Natural killer cell treated with Interleukin-12 subunit alpha and Interleukin-12 subunit beta and Interleukin-15 and Interleukin-18, amount 100 ng/mL, for 72 hours (primary cell): ENCODE measurements at regions not wholly inside any gene's neighbourhood (a gene's known extent, or its start where the extent isn't known, plus 50 kb on each side); places are given as distances from the start of the nearest gene placed in this dataset.

Experiments used
- ATAC-seq, 2 donors: fragments of 150-1000 bp; cut with Tn5 transposase in 1 of 2; sonication (Bioruptor Pico), chemical (Tn5 transposase) in 1 of 2; 2 replicates each; pipeline ENCODE4 v1.10.0; 2021
- DNase-seq: peaks from one replicate; pipeline ENCODE4 v3.0.0; 2022; ENCODE audit warnings: low spot score
- H3K27ac Mint-ChIP-seq, 2 donors: 1 replicate in 1 of 2; 2 replicates in 1 of 2; pipeline ENCODE4 v1.8.0; 2022; ENCODE audit warnings: mixed read lengths in 2 of 2, mild to moderate bottlenecking in 1 of 2, moderate library complexity in 1 of 2
- H3K27me3 Mint-ChIP-seq, 2 donors: 1 replicate in 1 of 2; 2 replicates in 1 of 2; pipeline ENCODE4 v1.8.0; 2022; ENCODE audit warnings: mixed read lengths in 2 of 2
- H3K36me3 Mint-ChIP-seq: one replicate; pipeline ENCODE4 v1.8.0; 2022; ENCODE audit warnings: mixed read lengths
- H3K4me1 Mint-ChIP-seq, 2 donors: 1 replicate in 1 of 2; 2 replicates in 1 of 2; pipeline ENCODE4 v1.8.0; 2022; ENCODE audit warnings: low read depth in 2 of 2, mixed read lengths in 2 of 2, mild to moderate bottlenecking in 1 of 2
- H3K4me3 Mint-ChIP-seq: one replicate; pipeline ENCODE4 v1.8.0; 2022; ENCODE audit warnings: mixed read lengths
- H3K9me3 Mint-ChIP-seq: 2 replicates; pipeline ENCODE4 v1.8.0; 2022; ENCODE audit warnings: mixed read lengths

GRCh38 chr12:92585115-92585727 is 117.6 kb upstream of the PLEKHG7 start:
- H3K4me3 Mint-ChIP-seq = no peak overlapping the region
- peaks cover 0 to 2% of the 10 kb centered on the region in 2 donors for H3K27me3 Mint-ChIP-seq
- DNase-seq (no peak), ATAC-seq (no peak)
- H3K27ac Mint-ChIP-seq = peak overlapping the region in 1 of 2 donors; percentile 1
- no peaks in the 10 kb centered on the region for H3K36me3 Mint-ChIP-seq
- H3K4me1 Mint-ChIP-seq = peaks cover 0 to 5% of the 10 kb centered on the region in 2 donors
- peaks cover 11% of the 10 kb centered on the region for H3K9me3 Mint-ChIP-seq

DNA sequence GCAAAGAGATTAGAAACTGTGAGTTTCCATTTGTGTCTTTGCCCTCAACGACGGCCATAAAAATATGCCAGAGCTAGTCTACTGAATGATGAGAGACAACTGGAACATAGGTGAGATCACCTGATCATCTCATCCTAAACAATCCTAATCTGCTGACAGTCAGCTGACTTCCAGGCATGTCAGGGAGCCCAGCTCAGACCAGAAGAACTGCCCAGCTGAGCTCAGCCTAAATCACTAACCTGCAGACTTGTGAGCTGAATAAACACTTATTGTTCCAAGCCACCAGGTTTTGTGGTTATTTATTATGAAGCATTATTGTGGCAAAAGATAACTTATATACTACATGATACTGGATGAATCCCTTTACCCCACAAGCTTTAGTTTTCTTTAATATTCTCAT is 118.9 kb upstream of the PLEKHG7 start:
- H3K27me3 Mint-ChIP-seq = peaks cover 0 to 2% of the 10 kb centered on the region in 2 donors
- no peak overlapping the region for H3K27ac Mint-ChIP-seq

GRCh38 chr12:92582893-92583292 is 119.9 kb upstream of the PLEKHG7 start:
- Mint-ChIP-seq H3K9me3 (peaks cover 11% of the 10 kb centered on the region), H3K27ac (no peak overlapping the region), H3K4me1 (no peaks in the 10 kb centered on the region), H3K36me3 (no peaks in the 10 kb centered on the region), H3K27me3 (peaks cover 0 to 2% of the 10 kb centered on the region in 2 donors), H3K4me3 (no peak overlapping the region)
- ATAC-seq (no peak), DNase-seq (no peak)

More for the DNA sequence above, 118.9 kb upstream of the PLEKHG7 start:
- no peak overlapping the region for H3K4me3 Mint-ChIP-seq
- H3K9me3 Mint-ChIP-seq = peaks cover 11% of the 10 kb centered on the region
- ATAC-seq (no peak), DNase-seq (no peak)
- no peaks in the 10 kb centered on the region for H3K4me1 Mint-ChIP-seq
- H3K36me3 Mint-ChIP-seq = no peaks in the 10 kb centered on the region

DNA sequence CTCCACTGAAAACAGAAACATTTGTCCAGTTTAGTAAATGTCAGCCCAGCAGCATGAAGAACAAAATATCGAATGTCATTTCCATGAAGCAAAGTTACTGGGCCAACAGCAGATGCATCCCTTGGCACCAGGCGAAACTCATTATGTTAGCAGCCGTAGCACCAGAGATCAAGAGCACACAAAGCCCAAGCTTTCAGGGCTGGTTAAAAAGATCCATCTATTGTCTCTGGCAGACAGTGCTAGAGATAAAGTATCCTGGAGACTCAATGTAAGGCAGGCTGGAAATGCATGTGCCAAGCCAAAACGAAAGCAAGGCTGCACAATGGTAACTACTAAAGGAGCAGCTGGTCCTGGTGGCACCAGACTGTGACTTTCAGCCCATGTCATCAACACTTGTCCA is 120.3 kb upstream of the PLEKHG7 start:
- no peak overlapping the region for H3K4me3 Mint-ChIP-seq

DNA sequence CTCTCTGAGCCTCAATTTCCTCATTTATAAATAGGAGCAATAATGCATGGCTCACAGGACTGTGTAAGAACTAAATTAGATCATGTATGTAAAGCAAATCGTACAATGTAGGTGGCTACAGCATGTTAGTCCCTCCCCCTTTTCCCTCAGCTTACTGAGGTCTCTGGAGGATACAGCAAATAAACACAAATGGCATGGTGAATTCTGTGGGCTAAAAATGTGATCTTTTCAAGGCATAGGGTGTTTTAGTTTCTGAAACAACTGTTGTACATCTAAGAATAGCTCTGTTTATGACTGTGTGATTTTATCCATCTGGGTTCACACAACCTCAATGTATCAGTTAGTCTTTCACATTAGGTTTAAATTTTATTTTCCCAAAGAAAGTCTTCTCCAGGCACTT is 121.2 kb upstream of the PLEKHG7 start:
- Mint-ChIP-seq H3K4me1 (no peaks in the 10 kb centered on the region), H3K4me3 (no peak overlapping the region), H3K9me3 (peaks cover 11% of the 10 kb centered on the region), H3K27ac (no peak overlapping the region), H3K36me3 (no peaks in the 10 kb centered on the region), H3K27me3 (peaks cover 0 to 2% of the 10 kb centered on the region in 2 donors)
- ATAC-seq (no peak), DNase-seq (no peak)

More for the DNA sequence above, 120.3 kb upstream of the PLEKHG7 start:
- H3K4me1 Mint-ChIP-seq = no peaks in the 10 kb centered on the region
- peaks cover 0 to 2% of the 10 kb centered on the region in 2 donors for H3K27me3 Mint-ChIP-seq
- ATAC-seq (no peak), DNase-seq (no peak)
- H3K27ac Mint-ChIP-seq = no peak overlapping the region
- peaks cover 11% of the 10 kb centered on the region for H3K9me3 Mint-ChIP-seq
- H3K36me3 Mint-ChIP-seq = no peaks in the 10 kb centered on the region

DNA sequence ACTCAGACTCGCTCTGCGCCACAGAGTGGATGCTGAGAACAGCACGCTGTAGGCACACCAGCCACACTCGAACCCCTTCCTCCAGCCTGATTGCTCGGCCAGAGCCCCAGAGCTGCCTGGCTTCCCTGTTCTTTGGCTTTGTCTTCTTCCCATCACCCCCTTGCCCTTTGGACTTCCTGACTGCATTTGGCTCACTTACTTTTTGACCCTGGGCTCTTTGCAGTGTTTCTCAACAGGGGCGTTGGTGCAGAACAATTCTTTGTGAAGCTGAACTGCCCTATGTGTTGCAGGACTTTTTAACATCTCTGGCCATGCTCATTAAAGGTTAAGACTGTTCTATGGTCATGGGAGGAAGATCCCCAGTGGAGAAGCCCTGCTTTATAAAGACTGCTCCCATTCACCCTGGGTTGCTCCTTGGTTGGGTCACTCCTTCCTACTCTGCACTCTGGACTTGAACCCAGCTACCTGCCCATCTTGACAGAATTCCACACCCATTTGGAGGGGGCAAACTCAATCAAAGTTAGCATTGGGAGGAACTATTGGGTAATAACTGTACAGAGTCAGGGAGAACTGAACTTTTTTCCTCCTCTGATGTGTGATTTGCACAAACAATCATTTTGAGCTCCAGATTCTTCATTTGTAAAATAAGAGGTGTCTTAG is 127.7 kb upstream of the PLEKHG7 start:
- Mint-ChIP-seq H3K9me3 (no peaks in the 10 kb centered on the region), H3K4me3 (no peak overlapping the region), H3K4me1 (no peaks in the 10 kb centered on the region), H3K36me3 (no peaks in the 10 kb centered on the region), H3K27me3 (no peaks in the 10 kb centered on the region), H3K27ac (no peak overlapping the region)
- DNase-seq (no peak), ATAC-seq (no peak)

DNA sequence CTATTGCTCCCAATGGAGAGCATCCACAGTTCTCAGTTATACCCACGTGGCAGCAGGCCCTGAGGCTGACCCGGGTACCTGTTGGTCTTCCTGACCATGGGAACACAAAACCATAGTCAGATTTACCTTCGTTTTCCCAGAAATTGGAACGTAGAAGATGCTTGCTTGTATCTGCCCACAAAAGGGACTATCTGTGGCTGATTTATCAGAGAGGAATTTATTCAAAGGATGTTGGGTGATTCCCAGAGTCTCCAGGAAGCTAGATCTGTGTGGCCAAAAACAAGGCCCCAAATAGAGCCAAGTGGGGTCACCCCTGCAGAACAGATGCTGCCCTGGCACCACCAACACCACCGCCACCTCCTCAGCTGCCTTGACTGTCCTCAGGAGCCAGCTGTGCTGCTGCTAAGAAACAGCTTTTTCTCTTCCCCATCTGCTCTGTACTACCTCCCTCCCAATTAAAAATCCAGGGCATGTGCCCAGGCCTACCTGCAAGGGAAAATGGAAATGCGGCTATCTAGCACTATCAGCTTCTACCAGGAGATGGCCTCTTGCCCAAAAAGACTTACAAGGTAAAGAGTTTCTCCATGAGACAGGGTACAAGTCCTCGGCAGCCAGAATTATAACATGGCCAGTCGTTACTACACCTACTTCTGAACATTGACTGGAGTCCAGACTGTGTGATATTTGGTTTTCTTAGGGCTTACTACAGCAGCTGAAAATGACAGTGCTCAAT is 128.6 kb upstream of the PLEKHG7 start:
- no peak for DNase-seq
- Mint-ChIP-seq H3K9me3 (no peaks in the 10 kb centered on the region), H3K36me3 (no peaks in the 10 kb centered on the region), H3K4me1 (no peaks in the 10 kb centered on the region), H3K27me3 (no peaks in the 10 kb centered on the region), H3K4me3 (no peak overlapping the region), H3K27ac (no peak overlapping the region)
- peak in 1 of 2 donors; percentile 24 for ATAC-seq

DNA sequence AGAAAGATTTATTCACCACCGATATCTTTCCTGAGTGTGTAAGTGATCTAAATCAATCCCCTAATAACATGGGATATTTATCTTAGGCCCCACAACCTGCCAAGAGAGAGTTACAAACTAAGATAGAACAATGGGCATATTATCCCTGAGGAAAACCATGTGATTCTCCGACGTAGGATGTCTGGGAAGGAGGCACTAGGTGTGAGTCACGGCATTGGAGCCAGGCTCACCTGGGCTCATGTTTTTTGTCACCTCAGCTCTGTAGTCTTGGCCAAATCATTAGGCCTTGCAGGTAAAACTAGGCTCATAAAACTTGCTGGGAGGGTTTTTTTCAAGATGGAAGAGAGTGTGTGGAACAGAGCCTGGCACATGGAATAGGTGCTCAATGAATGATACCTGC is 129.7 kb upstream of the PLEKHG7 start:
- Mint-ChIP-seq H3K27me3 (no peaks in the 10 kb centered on the region), H3K27ac (peak overlapping the region in 1 of 2 donors; percentile 40), H3K4me1 (no peaks in the 10 kb centered on the region), H3K4me3 (no peak overlapping the region), H3K36me3 (no peaks in the 10 kb centered on the region), H3K9me3 (no peaks in the 10 kb centered on the region)
- no peak for DNase-seq
- no peak for ATAC-seq

GRCh38 chr12:92571844-92572543 is 130.8 kb upstream of the PLEKHG7 start:
- H3K4me1 Mint-ChIP-seq = peaks cover 4 to 7% of the 10 kb centered on the region in 2 donors

GRCh38 chr12:92571169-92571568 is 131.6 kb upstream of the PLEKHG7 start:
- H3K4me3 Mint-ChIP-seq = no peak overlapping the region

More at GRCh38 chr12:92571844-92572543, 130.8 kb upstream of the PLEKHG7 start:
- Mint-ChIP-seq H3K4me3 (no peak overlapping the region), H3K36me3 (no peaks in the 10 kb centered on the region), H3K27me3 (no peaks in the 10 kb centered on the region), H3K27ac (peak overlapping the region in 1 of 2 donors; percentile 40), H3K9me3 (no peaks in the 10 kb centered on the region)
- ATAC-seq (no peak), DNase-seq (no peak)

GRCh38 chr12:92570056-92570753 is 132.6 kb upstream of the PLEKHG7 start:
- Mint-ChIP-seq H3K36me3 (peaks cover 5% of the 10 kb centered on the region), H3K27ac (no peak overlapping the region), H3K4me1 (peaks cover 12 to 16% of the 10 kb centered on the region in 2 donors), H3K4me3 (no peak overlapping the region), H3K9me3 (no peaks in the 10 kb centered on the region), H3K27me3 (no peaks in the 10 kb centered on the region)
- DNase-seq (no peak), ATAC-seq (peak; percentile 60 to 70)

More at GRCh38 chr12:92571169-92571568, 131.6 kb upstream of the PLEKHG7 start:
- peak overlapping the region in 1 of 2 donors; percentile 0 for H3K27ac Mint-ChIP-seq
- H3K4me1 Mint-ChIP-seq = peaks cover 12 to 13% of the 10 kb centered on the region in 2 donors
- ATAC-seq = no peak
- no peaks in the 10 kb centered on the region for H3K36me3 Mint-ChIP-seq
- no peaks in the 10 kb centered on the region for H3K9me3 Mint-ChIP-seq
- no peak for DNase-seq
- no peaks in the 10 kb centered on the region for H3K27me3 Mint-ChIP-seq

- no peaks in the 10 kb centered on the region for H3K9me3 Mint-ChIP-seq
- no peaks in the 10 kb centered on the region for H3K27me3 Mint-ChIP-seq
- no peak overlapping the region for H3K27ac Mint-ChIP-seq
- H3K36me3 Mint-ChIP-seq = peaks cover 6% of the 10 kb centered on the region
- H3K4me1 Mint-ChIP-seq = peaks cover 12 to 24% of the 10 kb centered on the region in 2 donors
- no peak overlapping the region for H3K4me3 Mint-ChIP-seq
- ATAC-seq (no peak), DNase-seq (no peak)
These were observed 134.1 kb upstream of the PLEKHG7 start for GRCh38 chr12:92568691-92569090.

DNA sequence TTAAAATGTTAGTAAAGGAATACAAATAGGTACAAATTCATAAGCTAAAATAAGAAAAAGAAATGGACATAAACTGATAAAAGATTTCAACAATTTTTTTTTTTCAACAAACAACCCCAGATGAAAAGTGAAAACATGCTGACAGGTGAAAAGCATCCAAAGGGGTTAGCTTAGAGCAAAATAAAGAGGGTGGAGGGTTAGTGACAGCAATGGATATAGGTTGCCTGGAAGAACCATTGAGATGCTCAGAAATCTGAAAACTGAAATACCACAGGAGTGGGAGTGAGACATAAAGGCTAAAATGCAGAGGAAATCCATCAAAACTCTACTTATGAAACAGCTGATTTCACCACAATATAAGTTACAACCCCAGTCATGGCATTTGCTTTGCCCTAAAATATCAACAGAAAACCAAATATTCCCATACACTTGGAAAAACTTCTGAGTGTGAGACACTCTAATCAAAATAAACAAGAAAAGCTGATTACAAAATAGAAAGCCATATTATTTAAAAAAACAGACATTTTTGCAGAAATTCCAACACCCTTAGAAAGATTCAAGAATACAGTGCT is 136.3 kb upstream of the PLEKHG7 start:
- peaks cover 15 to 30% of the 10 kb centered on the region in 2 donors for H3K4me1 Mint-ChIP-seq
- DNase-seq = no peak
- H3K4me3 Mint-ChIP-seq = no peak overlapping the region
- peak in 1 of 2 donors; percentile 27 for ATAC-seq
- no peaks in the 10 kb centered on the region for H3K27me3 Mint-ChIP-seq
- peak overlapping the region in 1 of 2 donors; percentile 7 for H3K27ac Mint-ChIP-seq
- peaks cover 6% of the 10 kb centered on the region for H3K36me3 Mint-ChIP-seq
- peaks cover 2% of the 10 kb centered on the region for H3K9me3 Mint-ChIP-seq
